KMS-11 (cell line): ENCODE measurements at regions not wholly inside any gene's neighbourhood (a gene's known extent, or its start where the extent isn't known, plus 50 kb on each side); places are given as distances from the start of the nearest gene placed in this dataset.

Experiments used
- H2AFZ ChIP-seq: fragments of 200-600 bp; sonication (generic); 2 replicates; pipeline ENCODE4 v1.6.1; 2016; ENCODE audit warnings: antibody characterized with exemption, mixed run types, low read depth
- H3K27ac ChIP-seq: fragments of 200-600 bp; sonication (generic); 2 replicates; pipeline ENCODE4 v1.6.1; 2016; ENCODE audit warnings: mild to moderate bottlenecking, mixed run types
- H3K27me3 ChIP-seq: fragments of 200-600 bp; sonication (generic); 2 replicates; pipeline ENCODE4 v1.6.1; 2017; ENCODE audit warnings: mild to moderate bottlenecking, low read depth, mixed run types, moderate library complexity; ENCODE audit not compliant: insufficient read depth
- H3K36me3 ChIP-seq: fragments of 200-600 bp; sonication (generic); 2 replicates; pipeline ENCODE4 v1.6.1; 2017; ENCODE audit warnings: mild to moderate bottlenecking, mixed run types; ENCODE audit not compliant: insufficient read depth
- H3K4me1 ChIP-seq: fragments of 200-600 bp; sonication (generic); 2 replicates; pipeline ENCODE4 v1.6.1; 2016; ENCODE audit warnings: mild to moderate bottlenecking, low read depth, mixed run types; ENCODE audit not compliant: poor library complexity, severe bottlenecking
- H3K4me2 ChIP-seq: fragments of 200-600 bp; sonication (generic); 2 replicates; pipeline ENCODE4 v1.7.0; 2016; ENCODE audit warnings: mild to moderate bottlenecking, mixed run types
- H3K4me3 ChIP-seq: fragments of 200-600 bp; sonication (generic); IDR thresholded peaks from 2 replicates; pipeline ENCODE4 v1.6.1; 2017; ENCODE audit warnings: low read depth, low read length, mixed read lengths; ENCODE audit not compliant: insufficient read depth
- H3K79me2 ChIP-seq: fragments of 200-600 bp; sonication (generic); 2 replicates; pipeline ENCODE4 v1.6.1; 2016; ENCODE audit warnings: low read depth, mixed run types; ENCODE audit not compliant: insufficient read depth
- H3K9ac ChIP-seq: fragments of 200-600 bp; sonication (generic); 2 replicates; pipeline ENCODE4 v1.6.1; 2016; ENCODE audit warnings: mild to moderate bottlenecking, mixed run types
- H4K20me1 ChIP-seq: fragments of 200-600 bp; sonication (generic); 2 replicates; pipeline ENCODE4 v1.6.1; 2016; ENCODE audit warnings: mild to moderate bottlenecking, mixed run types; ENCODE audit not compliant: insufficient read depth
- CTCF ChIP-seq: fragments of 200-600 bp; sonication (generic); conservative IDR thresholded peaks from 2 replicates; pipeline ENCODE4 v1.6.1; 2017; ENCODE audit warnings: low read depth, mild to moderate bottlenecking, antibody characterized with exemption, low read length, moderate library complexity, mixed read lengths

- H4K20me1 ChIP-seq: no peaks in the 10 kb centered on the region
- no peak for TF ChIP-seq CTCF
- H3K4me1 ChIP-seq: no peaks in the 10 kb centered on the region
- no peak overlapping the region for H3K4me2 ChIP-seq
- no peaks in the 10 kb centered on the region for H3K36me3 ChIP-seq
- H3K79me2 ChIP-seq: no peaks in the 10 kb centered on the region
- H3K4me3 ChIP-seq: no peak overlapping the region
- H3K27ac ChIP-seq: no peak overlapping the region
- no peaks in the 10 kb centered on the region for H3K27me3 ChIP-seq
- no peak overlapping the region for H3K9ac ChIP-seq
- no peak overlapping the region for H2AFZ ChIP-seq
Measured at GRCh38 chr1:193807208-193807607, 620.8 kb upstream of the B3GALT2 start.

- Histone ChIP-seq H3K36me3 (no peaks in the 10 kb centered on the region), H2AFZ (no peak overlapping the region), H3K27me3 (no peaks in the 10 kb centered on the region), H3K4me2 (no peak overlapping the region), H3K9ac (no peak overlapping the region), H3K27ac (no peak overlapping the region), H3K4me3 (no peak overlapping the region), H3K4me1 (no peaks in the 10 kb centered on the region), H4K20me1 (no peaks in the 10 kb centered on the region), H3K79me2 (no peaks in the 10 kb centered on the region)
- no peak for TF ChIP-seq CTCF
Measured at GRCh38 chr1:193806079-193807048, 620.0 kb upstream of the B3GALT2 start.

GRCh38 chr1:193799948-193800690 lies 613.7 kb upstream of the B3GALT2 start:
- no peak for TF ChIP-seq CTCF
- Histone ChIP-seq H3K27ac (no peak overlapping the region), H3K27me3 (no peaks in the 10 kb centered on the region), H3K9ac (no peak overlapping the region), H4K20me1 (no peaks in the 10 kb centered on the region), H3K36me3 (0 out of 2 replicates have a peak, but pooled peaks cover 3% of the 10 kb centered on the region), H2AFZ (no peak overlapping the region), H3K4me3 (no peak overlapping the region), H3K4me1 (no peaks in the 10 kb centered on the region), H3K79me2 (no peaks in the 10 kb centered on the region), H3K4me2 (no peak overlapping the region)

GRCh38 chr1:193799371-193799770 lies 613.0 kb upstream of the B3GALT2 start:
- no peak for TF ChIP-seq CTCF
- Histone ChIP-seq H3K4me2 (no peak overlapping the region), H2AFZ (no peak overlapping the region), H3K79me2 (no peaks in the 10 kb centered on the region), H3K9ac (no peak overlapping the region), H3K4me1 (no peaks in the 10 kb centered on the region), H3K27me3 (no peaks in the 10 kb centered on the region), H3K36me3 (0 out of 2 replicates have a peak, but pooled peaks cover 3% of the 10 kb centered on the region), H4K20me1 (no peaks in the 10 kb centered on the region), H3K27ac (no peak overlapping the region), H3K4me3 (no peak overlapping the region)
